Astrocyte (in vitro differentiated cells and primary cell): ENCODE measurements at regions not wholly inside any gene's neighbourhood (a gene's known extent, or its start where the extent isn't known, plus 50 kb on each side); places are given as distances from the start of the nearest gene placed in this dataset.

Experiments used
- DNase-seq: peaks from one replicate; pipeline ENCODE4 v3.0.0-alpha.2; 2010; ENCODE audit warnings: low read depth
- FAIRE-seq: peaks from 2 replicates; lab custom pipeline; 2011; peaks lifted over from hg19 to GRCh38; lab: Jason Lieb, UNC
- H2AFZ ChIP-seq: 2 replicates; pipeline ENCODE4 v1.6.0; 2012; ENCODE audit warnings: low read depth, low read length, inconsistent platforms
- H3K27ac ChIP-seq: 2 replicates; pipeline ENCODE4 v1.5.1; 2011; ENCODE audit warnings: low read depth, low read length, inconsistent platforms
- H3K27me3 ChIP-seq: 2 replicates; pipeline ENCODE4 v1.6.0; 2011; ENCODE audit warnings: low read length, inconsistent platforms; ENCODE audit not compliant: insufficient read depth
- H3K36me3 ChIP-seq: 2 replicates; pipeline ENCODE4 v1.5.1; 2011; ENCODE audit warnings: low read length, inconsistent platforms; ENCODE audit not compliant: insufficient read depth
- H3K4me1 ChIP-seq: 2 replicates; pipeline ENCODE4 v1.5.1; 2011; ENCODE audit warnings: low read length, inconsistent platforms; ENCODE audit not compliant: insufficient read depth
- H3K4me2 ChIP-seq: 2 replicates; pipeline ENCODE4 v1.6.0; 2012; ENCODE audit warnings: low read length, inconsistent platforms
- H3K4me3 ChIP-seq: 2 replicates; pipeline ENCODE4 v1.5.1; 2011; ENCODE audit warnings: low read depth, mild to moderate bottlenecking, low read length, inconsistent platforms; ENCODE audit not compliant: insufficient read depth
- H3K79me2 ChIP-seq: 2 replicates; pipeline ENCODE4 v1.6.0; 2012; ENCODE audit warnings: mild to moderate bottlenecking, low read length, inconsistent platforms; ENCODE audit not compliant: insufficient read depth
- H3K9ac ChIP-seq: 2 replicates; pipeline ENCODE4 v1.6.0; 2012; ENCODE audit warnings: mild to moderate bottlenecking, low read length, inconsistent platforms
- H3K9me3 ChIP-seq: 2 replicates; pipeline ENCODE4 v1.5.1; 2012; ENCODE audit warnings: low read depth, mild to moderate bottlenecking, low read length, inconsistent platforms; ENCODE audit not compliant: insufficient read depth
- H4K20me1 ChIP-seq: 2 replicates; pipeline ENCODE4 v1.6.0; 2012; ENCODE audit warnings: low read length, inconsistent platforms; ENCODE audit not compliant: insufficient read depth
- H3K27ac Mint-ChIP-seq: one replicate; pipeline ENCODE4 v1.8.0; 2021; ENCODE audit warnings: mild to moderate bottlenecking, mixed read lengths; ENCODE audit not compliant: unreplicated experiment
- H3K27me3 Mint-ChIP-seq: one replicate; pipeline ENCODE4 v1.8.0; 2021; ENCODE audit warnings: low read depth, mixed read lengths; ENCODE audit not compliant: unreplicated experiment
- H3K36me3 Mint-ChIP-seq: one replicate; pipeline ENCODE4 v1.8.0; 2021; ENCODE audit warnings: low read depth, mixed read lengths; ENCODE audit not compliant: unreplicated experiment
- H3K4me1 Mint-ChIP-seq: one replicate; pipeline ENCODE4 v1.8.0; 2021; ENCODE audit warnings: low read depth, mixed read lengths; ENCODE audit not compliant: unreplicated experiment
- H3K4me3 Mint-ChIP-seq: one replicate; pipeline ENCODE4 v1.8.0; 2021; ENCODE audit warnings: mild to moderate bottlenecking, moderate library complexity, mixed read lengths; ENCODE audit not compliant: unreplicated experiment
- H3K9me3 Mint-ChIP-seq: one replicate; pipeline ENCODE4 v1.8.0; 2021; ENCODE audit warnings: mild to moderate bottlenecking, mixed read lengths; ENCODE audit not compliant: unreplicated experiment
- CTCF ChIP-seq: IDR thresholded peaks from 2 replicates; pipeline ENCODE4 v1.5.1; 2011; ENCODE audit warnings: low read depth, mild to moderate bottlenecking, inconsistent platforms, low read length, moderate library complexity; ENCODE audit not compliant: insufficient read depth
- EZH2 ChIP-seq: IDR thresholded peaks from 2 replicates; pipeline ENCODE4 v1.6.1; 2012; ENCODE audit warnings: mild to moderate bottlenecking, low read length, inconsistent platforms; ENCODE audit not compliant: insufficient read depth

GRCh38 chrX:54866609-54867008 lies 54.0 kb upstream of the TRO start:
- Histone ChIP-seq H3K27ac (no peak overlapping the region), H3K36me3 (no peaks in the 10 kb centered on the region), H3K4me1 (no peaks in the 10 kb centered on the region), H3K9me3 (no peaks in the 10 kb centered on the region), H3K4me2 (no peak overlapping the region), H3K9ac (no peak overlapping the region), H2AFZ (no peak overlapping the region), H3K27me3 (no peaks in the 10 kb centered on the region), H4K20me1 (no peaks in the 10 kb centered on the region), H3K4me3 (no peak overlapping the region), H3K79me2 (no peaks in the 10 kb centered on the region)
- TF ChIP-seq CTCF, result no peak
- no peak for TF ChIP-seq EZH2
- Mint-ChIP-seq H3K27ac (no peak overlapping the region), H3K36me3 (no peaks in the 10 kb centered on the region), H3K27me3 (peaks cover 2% of the 10 kb centered on the region), H3K4me1 (no peaks in the 10 kb centered on the region), H3K4me3 (no peak overlapping the region), H3K9me3 (peaks cover 6% of the 10 kb centered on the region)
- DNase-seq, result no peak
- FAIRE-seq, result peak; percentile 94
